GM04504 (cell line): ENCODE measurements at regions not wholly inside any gene's neighbourhood (a gene's known extent, or its start where the extent isn't known, plus 50 kb on each side); places are given as distances from the start of the nearest gene placed in this dataset.
A peak's percentile ranks its signal among the peaks of the same experiment; 100 is the strongest.
"Not testable (repeated sequence)": the region's sequence is repeated elsewhere in the genome, so short reads cannot be mapped to it uniquely, and the experiment has no call there.

Experiments used
- DNase-seq: peaks from one replicate; pipeline ENCODE4 v3.0.0-alpha.2; 2012; ENCODE audit warnings: low read depth

DNA sequence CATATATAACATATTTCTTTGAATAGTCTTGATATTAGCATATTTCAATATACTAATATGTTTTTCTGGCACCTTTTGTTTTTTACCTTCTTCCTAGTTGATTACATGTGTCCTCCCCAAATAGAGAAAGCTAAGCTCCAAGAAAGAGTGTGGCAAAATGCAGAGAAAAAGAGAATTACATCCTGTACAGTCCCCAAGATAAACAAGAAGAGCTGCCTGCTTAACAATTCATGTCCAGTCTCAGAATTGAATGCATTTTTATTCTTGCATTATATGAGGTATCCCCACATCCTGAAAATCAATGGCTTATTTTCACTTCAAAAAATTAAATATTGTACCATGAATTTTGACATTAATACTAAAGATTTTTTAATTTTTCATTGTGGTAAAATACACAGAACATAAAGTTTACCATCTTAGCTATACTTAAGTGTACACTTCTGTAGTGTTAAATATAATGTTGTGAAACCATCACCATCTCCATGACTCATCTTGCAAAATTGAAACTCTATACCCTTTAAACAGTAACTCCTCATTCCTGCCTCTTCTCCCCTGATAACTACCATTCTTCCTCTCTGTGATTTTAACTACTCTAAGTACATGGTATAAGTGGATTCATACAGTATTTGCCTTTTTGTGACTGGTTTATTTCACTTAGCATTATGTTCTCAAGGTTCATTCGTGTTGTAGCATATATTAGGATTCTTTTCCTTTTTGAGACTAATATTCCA, 490.3 kb downstream of the COL12A1 start:
- DNase-seq, result no peak

GRCh38 chr6:74713941-74714340, 491.9 kb downstream of the COL12A1 start:
- no peak for DNase-seq

GRCh38 chr6:74705451-74705850, 500.4 kb downstream of the COL12A1 start:
- DNase-seq, result no peak

DNA sequence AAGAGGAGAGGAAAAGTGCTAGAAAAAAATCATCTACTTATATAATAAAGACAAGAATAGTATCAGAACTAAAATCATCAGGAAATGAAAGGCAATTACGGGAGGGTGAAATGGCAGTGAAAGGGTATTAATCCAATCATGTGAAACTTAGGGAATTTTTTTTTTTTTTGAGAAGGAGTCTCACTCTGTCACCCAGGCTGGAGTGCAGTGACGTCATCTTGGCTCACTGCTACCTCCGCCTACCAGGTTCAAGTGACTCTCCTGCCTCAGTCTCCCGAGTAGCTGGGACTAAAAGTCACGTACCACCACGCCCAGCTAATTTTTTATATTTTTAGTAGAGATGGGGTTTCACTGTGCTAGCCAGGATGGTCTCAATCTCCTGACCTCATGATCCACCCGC, 501.3 kb downstream of the COL12A1 start:
- not testable (repeated sequence) for DNase-seq

DNA sequence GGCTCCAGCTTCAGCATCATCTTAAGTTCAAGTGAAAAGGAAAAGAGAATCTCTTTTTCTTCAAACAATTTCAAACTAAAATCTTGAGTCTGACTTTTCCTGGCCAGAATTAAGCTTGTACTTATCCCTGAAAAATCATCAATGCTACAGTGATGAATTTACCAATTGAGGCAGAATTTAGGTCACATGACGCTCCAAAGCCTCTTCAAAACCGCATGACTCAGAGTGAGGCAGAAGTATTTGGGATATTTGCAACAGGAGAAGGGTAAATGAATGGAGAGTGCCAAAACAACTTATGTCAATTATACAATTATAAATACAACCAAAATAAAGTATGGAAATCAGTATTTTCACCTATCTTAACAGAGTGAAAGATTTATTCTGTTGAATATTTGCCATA, 515.5 kb downstream of the COL12A1 start:
- no peak for DNase-seq

GRCh38 chr6:74689601-74690000, 516.3 kb downstream of the COL12A1 start:
- no peak for DNase-seq

GRCh38 chr6:74677463-74677862, 528.4 kb downstream of the COL12A1 start:
- DNase-seq, result no peak

GRCh38 chr6:74676906-74677305, 528.9 kb downstream of the COL12A1 start:
- DNase-seq, result no peak

DNA sequence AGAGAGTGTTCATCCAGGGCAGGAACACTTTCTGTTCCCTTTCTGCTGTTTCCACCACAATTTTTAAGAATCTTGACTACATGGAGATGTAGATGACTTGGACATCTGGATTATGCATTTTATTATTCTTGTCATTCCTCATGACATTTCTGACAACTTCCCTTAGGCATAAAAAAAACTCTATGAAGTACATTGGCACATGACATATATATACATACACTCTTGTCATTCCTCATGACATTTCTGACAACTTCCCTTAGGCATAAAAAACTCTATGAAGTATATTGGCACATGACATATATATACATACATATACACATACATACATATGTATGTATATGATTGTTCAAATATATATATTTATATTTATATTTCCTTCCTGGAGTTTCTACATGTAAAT, 531.5 kb downstream of the COL12A1 start:
- DNase-seq, result no peak

DNA sequence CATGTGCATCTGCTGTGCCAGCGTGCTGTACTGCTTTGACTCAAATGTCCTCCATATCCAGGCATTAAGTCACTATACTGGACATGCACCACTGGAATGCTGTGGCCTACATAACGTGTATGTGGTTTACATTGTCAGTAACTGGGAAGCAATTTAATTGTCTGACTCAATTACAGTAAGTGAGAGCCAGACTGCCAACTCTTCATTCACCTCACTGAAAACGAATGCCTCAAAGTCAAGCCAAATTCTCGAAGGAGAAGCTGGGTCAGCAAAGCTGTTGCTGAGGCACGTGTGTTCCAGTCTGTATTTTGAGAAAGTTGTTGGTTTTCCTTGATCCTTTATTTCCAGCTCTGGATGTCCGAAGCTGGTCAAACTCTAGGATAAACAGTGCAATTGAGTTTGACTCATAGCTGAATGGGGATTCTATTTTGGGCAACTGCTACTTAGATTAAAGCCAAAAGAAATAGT, 534.3 kb downstream of the COL12A1 start:
- peak; percentile 90 for DNase-seq

DNA sequence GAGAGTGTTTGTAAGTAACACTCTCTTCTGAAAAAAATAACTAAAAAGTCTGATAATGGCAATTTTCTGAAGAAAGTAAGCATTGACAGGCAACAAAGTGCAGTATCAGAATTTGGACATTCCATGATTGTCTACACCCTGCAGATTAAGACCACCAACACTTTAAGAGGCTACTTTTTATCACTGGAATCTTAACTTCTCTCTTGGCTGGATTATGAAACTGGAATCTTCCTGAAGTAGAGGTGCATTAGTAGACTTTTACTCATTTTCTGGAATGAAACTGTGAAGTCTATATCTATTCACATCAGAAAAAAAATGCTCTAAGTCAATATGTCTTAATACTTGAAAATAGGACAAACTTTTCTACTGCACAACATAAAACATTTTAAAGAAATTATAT, 547.5 kb downstream of the COL12A1 start:
- DNase-seq, result no peak

DNA sequence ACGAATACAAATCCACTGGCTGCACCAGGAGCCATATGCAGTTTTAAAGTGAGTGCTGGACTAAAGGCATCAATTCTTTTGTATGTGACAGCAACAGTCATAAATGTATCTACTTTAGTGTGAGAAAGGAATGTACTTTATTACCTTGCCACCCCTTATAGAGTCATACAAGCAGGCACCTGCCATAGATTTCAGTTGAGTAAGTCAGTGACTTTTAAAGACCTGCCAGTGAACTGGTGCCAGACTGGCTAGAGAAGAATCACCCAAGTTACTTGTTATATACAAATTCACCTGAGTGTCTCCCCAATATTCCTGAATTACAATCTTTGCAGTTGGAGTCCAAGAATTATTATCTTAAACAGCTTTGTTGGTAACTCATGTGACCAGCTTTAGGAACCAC, 547.9 kb downstream of the COL12A1 start:
- no peak for DNase-seq

DNA sequence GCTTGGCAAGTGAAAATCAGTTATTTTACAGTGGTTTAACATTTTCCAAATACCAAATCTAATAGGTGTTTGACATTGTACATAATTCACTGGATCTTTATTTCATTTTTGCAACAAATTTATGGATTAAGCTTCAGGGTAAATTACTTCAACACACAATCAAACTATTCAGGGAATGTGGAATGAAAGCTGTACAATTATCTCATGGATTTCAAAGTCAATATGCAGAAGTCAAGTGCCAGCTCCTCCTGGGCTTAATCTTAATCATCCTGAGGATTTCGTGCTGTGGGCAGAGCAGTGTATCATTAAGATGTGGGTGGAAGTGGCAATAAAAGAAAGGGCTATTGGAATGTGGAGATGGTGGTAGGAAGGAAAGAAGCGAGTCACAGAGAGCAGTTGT, 548.8 kb downstream of the COL12A1 start:
- DNase-seq, result peak; percentile 83

DNA sequence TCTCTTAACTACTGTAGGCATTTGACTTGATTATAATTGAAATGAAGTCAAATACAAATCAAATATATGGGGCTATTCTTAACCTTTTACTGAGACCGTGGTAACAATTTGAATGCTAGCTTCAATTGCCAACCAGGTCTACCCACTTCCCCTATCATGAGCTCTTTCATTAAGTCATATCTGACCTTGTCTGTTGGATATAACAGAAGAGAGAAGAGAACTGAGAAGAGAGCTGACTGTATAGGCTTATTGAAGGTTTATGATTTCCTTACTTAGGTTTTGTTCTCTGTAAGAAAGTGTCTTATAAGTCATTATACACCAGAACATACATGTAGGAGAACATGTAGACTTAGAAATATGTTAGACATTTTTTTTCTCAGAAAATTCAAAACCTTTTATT, 549.4 kb downstream of the COL12A1 start:
- DNase-seq, result no peak

- no peak for DNase-seq
Measured at GRCh38 chr6:74654296-74654695, 551.6 kb downstream of the COL12A1 start.

DNA sequence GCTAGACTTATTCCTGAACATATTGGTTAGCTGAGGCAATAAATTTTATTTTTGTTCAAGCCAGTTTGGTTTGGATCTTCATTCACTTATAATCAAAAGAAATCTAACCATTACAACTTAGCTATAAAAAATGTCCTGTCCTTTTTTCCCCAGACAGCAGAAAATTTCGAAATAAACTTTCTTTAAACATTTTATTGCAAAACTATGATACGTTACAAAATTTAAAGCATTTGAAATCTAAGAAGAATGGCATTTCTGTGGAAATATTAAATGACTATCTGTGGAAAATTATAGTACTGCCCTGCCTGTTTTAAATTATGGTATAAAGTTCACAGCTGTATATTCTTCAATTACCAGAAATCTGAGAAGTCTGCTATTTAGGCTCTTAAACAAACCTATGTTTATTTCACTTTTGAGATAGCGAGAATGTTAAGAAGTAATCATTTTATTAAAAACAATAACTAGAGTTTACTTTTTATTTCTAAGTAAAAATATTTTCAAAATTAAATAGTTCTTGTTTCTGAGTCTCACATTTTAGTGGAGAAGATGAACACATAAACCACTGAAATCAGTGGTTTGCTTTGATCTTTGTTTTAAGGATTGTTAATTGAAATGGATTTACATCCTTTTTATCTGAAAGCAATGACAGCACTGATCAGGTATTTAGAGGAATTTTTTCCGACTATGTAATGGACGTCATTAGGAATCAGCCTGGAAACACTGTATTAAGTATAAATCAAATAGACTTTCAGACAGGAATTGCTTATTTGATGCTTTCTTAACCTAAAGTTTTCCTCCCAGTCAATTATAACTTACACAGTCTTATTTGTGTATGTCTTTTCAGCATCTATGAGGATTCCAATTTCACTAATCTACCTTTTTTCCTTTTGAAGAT, 553.7 kb downstream of the COL12A1 start:
- no peak for DNase-seq

GRCh38 chr6:74650668-74651067, 555.2 kb downstream of the COL12A1 start:
- no peak for DNase-seq

DNA sequence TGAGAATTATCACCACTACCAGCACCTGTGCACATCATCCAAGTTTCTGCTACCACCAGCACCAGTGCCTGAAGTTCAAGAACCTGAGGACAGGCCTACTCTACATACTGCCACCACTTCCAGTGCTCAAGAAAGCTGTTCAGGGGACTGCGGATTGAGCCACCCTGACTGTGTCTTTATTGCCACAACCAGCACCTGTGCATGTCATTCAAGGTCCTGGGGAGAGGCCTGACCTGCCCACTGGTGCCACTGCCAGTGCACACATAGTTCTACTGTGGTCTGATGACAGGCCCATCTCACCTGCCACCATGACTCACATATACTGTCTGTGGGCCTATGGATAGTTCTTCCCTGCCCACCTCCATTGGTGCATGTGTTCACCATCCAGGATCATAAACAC, 559.4 kb downstream of the COL12A1 start:
- no peak for DNase-seq

GRCh38 chr6:74645108-74645849, 560.6 kb downstream of the COL12A1 start:
- DNase-seq, result no peak

DNA sequence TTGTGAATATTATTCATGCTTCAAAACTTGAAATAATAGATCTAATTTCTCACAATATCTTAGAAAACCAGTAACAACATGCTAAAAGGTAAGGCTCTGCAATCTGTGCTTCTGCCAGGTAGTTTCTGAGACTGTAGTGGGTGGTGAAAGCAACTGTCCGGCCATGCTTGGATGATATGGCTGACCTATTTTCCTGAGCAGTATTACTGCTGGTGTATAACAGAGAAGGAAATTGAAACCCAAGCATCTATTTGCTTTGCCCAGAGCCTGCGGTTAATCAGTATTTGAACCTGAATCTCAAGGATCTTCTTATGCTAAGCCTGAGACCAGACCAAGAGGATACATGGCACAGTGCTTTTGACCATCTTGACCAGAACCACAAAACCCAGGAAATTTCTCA, 563.8 kb downstream of the COL12A1 start:
- no peak for DNase-seq

GRCh38 chr6:74638412-74638811, 567.4 kb downstream of the COL12A1 start:
- no peak for DNase-seq

DNA sequence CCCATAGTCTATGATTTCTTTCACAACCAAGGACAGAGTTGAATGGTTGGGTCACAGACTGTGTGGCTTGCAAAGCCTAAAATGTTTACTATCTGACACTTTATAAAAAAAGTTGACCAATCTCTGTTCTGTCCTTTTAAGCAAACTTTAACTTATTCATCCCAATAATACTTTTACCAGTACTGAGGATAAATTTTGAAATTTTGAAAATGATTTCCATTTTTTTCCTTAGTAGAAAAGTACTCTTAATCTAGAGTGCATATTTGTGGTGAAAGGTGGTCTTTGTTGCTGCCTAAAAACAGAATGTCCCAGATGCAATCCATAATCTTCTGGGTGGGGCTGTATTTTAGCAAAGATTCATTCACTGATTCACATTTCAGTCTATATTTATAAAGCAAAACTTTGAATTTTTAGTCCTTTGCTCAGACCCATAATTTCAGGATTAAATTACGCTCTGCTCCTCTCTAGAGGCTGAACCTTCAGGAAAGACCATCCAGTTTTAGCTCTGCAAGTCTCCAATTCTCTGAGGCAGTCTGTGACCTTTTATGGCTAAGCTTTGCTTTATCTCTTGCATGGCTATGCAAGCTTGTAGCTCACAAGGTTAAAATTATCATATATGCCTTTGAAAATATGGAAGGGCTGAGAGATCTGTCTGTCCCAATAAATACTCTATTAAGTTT, 573.5 kb downstream of the COL12A1 start:
- DNase-seq, result no peak
